T-helper 1 cell treated with Interleukin-12 subunit alpha and Interleukin-12 subunit beta and Interleukin-4 antibody, amounts not matched to agents 30 ng/mL and 1 ng/mL, for 36 hours (primary cell): ENCODE measurements at regions not wholly inside any gene's neighbourhood (a gene's known extent, or its start where the extent isn't known, plus 50 kb on each side); places are given as distances from the start of the nearest gene placed in this dataset.

ENCODE experiments used
- intact Hi-C: fragments of 100-400 bp; cut with micrococcal nuclease; formaldehyde crosslinking; loops from one replicate; pipeline ENCODE4 v1.15.1; 2024

DNA sequence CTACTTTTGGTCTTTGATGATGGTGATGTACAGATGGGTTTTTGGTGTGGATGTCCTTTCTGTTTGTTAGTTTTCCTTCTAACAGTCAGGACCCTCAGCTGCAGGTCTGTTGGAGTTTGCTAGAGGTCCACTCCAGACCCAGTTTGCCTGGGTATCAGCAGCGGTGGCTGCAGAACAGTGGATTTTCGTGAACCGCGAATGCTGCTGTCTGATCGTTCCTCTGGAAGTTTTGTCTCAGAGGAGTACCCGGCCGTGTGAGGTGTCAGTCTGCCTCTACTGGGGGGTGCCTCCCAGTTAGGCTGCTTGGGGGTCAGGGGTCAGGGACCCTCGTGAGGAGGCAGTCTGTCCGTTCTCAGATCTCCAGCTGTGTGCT is 56.6 kb upstream of the TNFAIP8 start:
- intact Hi-C loops, result loop anchor here (1.0 kb wide), 2 partner anchors 12 to 30 kb away; no protein-coding TSS in a partner anchor

DNA sequence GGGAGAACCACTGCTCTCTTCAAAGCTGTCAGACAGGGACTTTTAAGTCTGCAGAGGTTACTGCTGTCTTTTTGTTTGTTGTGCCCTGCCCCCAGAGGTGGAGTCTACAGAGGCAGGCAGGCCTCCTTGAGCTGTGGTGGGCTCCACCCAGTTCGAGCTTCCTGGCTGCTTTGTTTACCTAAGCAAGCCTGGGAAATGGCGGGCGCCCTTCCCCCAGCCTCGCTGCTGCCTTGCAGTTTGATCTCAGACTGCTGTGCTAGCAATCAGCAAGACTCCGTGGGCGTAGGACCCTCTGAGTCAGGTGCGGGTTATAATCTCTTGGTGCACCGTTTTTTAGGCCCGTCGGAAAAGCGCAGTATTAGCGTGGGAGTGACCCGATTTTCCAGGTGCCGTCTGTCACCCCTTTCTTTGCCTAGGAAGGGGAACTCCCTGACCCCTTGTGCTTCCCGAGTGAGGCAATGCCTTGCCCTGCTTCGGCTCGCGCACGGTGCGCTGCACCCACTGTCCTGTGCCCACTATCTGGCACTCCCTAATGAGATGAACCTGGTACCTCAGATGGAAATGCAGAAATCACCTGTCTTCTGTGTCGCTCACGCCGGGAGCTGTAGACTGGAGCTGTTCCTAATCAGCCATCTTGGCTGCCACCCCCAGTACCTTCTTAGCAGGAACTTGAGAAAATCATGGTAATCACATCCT is 56.1 kb upstream of the TNFAIP8 start:
- intact Hi-C loops, result loop anchor here (1.0 kb wide), 4 partner anchors 9 to 30 kb away; no protein-coding TSS in a partner anchor

DNA sequence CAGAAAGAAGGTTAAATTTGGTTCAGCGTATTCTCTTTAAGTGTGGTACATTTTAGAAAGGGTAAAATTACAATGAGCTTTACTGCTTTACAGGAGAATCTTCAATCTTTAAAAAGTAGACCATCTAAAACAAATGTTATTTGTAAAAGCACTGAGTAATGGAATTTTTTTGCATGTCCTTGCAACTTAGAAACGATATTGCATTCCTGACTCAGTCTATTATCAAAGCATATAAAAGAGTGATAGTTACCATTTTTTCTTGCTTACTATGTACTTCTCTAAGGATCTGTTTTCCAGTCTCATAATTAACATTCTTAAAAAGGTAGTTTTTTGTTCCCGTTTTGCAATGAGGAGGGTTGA is 55.5 kb upstream of the TNFAIP8 start:
- intact Hi-C loops, result loop anchor here (1.0 kb wide), 2 partner anchors 8 to 10 kb away; no protein-coding TSS in a partner anchor

DNA sequence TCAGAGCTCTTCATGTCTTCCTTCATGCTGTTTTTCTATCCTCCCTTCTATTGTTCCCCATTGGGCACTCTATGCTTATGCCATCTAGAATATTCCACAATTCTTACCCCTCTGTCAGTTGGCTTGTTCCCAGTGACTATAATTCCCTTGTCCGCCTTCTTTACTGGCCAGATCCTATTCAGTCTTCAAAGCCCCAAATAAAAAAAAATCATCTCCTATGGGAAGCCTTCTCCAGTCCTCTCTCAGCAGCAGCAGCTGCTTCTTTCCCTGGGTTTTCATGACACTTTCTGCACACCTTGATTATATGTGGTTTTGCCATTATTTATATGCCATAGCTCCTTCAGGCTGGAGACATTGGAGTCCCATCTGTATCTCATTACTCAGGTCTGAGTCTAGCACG is 54.6 kb upstream of the TNFAIP8 start:
- intact Hi-C loops, result no loop called here

DNA sequence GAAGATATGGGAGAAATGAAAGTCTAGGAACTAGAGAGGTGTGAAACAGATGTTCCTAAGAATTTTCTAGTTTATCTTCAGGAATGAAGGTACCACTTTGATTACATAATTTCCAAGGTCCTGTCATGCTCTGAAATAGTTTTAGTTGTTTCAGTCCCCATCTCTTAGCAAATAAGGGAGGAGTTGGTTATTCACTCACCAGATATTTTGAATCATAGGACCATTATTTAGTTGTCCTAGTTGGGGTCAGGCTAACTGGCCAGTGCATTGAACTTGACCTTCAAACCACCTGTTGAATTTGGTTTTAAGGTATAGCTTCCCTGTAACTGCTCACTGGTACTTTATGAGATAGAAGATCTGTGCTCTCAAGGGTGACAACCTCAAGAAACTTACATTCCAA is 53.9 kb upstream of the TNFAIP8 start:
- intact Hi-C loops, result no loop called here

DNA sequence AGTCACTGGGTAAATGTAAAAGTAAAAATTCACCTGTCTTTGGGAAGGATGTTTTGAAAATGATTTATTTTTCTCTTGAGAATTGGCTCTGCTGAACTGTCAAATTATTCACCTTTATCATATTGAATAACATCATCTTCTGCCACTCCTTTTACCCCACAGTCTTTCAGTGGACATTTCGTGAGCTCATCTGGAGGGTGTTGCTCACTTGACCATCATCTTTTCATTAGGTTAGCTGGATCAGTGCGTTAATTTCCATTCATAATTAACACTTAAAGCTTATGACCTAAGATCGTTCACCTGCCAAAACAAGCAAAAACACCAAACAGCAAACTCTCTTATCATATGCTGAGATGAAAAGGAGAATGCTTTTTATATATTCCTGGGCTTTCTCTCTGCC is 53.4 kb upstream of the TNFAIP8 start:
- intact Hi-C loops, result no loop called here

DNA sequence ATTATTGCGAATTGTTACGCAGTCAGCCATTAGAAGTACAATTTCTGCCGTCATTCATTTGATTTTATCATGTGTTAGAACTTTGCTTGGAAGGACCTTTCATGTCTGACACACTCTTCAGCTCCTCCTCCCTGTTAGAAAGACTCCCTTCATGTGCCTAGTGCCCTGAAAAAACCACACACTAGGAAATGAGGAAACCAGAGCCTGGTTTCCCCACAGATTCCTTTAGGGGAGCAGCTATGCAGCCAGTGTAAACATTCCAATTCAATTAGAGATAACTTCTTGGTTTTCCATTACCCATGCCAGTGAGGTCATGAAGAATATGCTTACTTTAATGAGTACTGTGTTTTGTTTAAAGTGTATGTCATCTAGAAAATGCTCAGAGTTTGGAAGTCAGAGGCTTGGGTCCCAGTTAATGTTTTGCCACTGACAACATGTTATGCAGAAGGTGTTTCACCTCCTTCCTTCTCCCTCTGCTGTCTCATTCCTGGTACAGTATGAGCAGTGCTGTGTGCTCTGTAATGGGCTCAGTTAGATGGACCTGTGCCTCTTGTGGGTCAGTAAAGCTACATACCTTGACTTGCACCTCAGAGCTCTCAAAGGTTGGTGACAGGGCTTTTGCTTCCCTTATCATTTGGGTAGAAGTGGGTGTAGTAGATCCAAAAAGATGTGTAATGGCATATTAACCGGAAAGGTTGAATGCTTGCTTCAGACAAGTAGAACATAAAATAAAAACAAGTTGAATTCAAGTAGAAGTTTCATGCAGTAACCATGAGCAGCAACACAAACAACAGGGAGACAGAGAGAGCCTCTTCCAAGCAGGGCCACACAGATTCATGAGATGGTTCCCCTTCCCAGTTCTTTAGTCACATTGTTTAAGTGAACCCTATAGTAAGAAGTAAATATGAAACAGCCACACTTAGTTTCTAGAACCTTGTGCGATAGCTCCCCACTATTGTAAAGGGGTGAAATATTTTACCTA is 52.6 kb upstream of the TNFAIP8 start:
- intact Hi-C loops, result loop anchor here (1.0 kb wide), 1 partner anchor 33 kb away; no protein-coding TSS in a partner anchor

DNA sequence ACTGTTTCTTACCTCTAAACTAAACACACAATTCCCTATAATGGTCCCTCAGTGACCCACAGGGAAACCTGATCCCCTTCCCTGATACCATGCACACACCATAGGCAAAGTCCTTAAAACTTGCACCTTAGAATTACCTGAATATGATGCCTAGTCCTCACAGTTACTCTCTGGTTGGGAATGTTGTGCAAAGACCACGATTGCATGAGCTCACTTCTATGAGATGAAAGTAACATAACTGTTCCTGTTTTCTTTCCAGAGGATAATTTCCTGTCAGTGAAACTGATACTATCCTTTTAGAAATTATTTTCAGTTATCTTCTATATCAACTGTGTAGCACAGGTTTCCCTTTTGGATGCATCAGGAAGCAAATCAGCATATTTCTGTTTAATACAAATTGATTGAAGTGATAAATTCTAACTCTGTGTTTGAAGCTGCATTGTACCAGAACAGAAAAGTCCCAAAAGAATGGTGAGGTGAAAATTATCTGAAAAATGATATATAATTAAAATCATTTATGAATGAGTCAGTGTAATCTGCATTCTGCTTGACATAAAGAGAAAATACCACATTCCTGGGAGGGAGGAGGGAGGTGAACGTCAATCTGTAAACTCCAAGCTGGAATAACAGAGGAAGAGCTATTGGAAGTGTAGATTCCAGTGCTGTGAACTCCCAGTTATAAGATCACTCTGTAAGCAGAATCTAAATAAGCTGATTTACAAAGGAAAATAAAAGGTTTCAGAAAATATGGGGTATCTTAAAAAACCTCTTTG is 51.2 kb upstream of the TNFAIP8 start:
- intact Hi-C loops, result loop anchor here (5.0 kb wide), 1 partner anchor 148 kb away; the partner anchor contains the start of gene HSD17B4
